ENCODE measurements at regions not wholly inside any gene's neighbourhood (a gene's known extent, or its start where the extent isn't known, plus 50 kb on each side); places are given as distances from the start of the nearest gene placed in this dataset.
"Not testable (repeated sequence)": the region's sequence is repeated elsewhere in the genome, so short reads cannot be mapped to it uniquely, and the experiment has no call there.

DNA sequence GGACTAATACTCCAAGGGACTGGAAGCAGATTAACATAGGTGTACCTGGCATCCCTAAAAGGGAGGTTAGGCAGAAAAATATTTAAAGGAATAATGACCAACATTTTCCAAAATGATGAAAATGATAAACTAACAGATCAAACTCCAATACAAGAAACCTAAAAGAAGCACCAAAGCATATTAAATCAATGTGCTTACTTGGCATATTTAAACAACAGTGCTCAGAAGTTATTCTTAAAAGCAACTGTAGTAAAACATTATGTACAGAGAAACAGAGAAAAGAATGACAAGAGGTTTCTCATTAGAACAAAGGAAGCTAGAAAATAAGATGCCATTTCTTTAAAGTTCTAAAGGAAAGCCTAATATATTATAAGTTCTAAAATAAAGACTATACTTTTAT, 947.3 kb upstream of the TMEFF2 start:
- Histone ChIP-seq H3K36me3 (ENCODE audit: insufficient read depth, low read length) (no peaks in the 10 kb centered on the region), H3K27ac (ENCODE audit: low read depth, low read length, poor library complexity, severe bottlenecking) (no peak overlapping the region), H3K9me2 (ENCODE audit: insufficient read depth, low read length) (no peaks in the 10 kb centered on the region), H3K9me3 (ENCODE audit: low read length) (no peaks in the 10 kb centered on the region), H3K4me3 (ENCODE audit: low read depth, low read length, poor library complexity, severe bottlenecking) (no peak overlapping the region), H2AFZ (ENCODE audit: low read length) (no peak overlapping the region), H3K4me1 (ENCODE audit: insufficient read depth, low read length, poor library complexity, severe bottlenecking) (no peaks in the 10 kb centered on the region), H3K79me2 (ENCODE audit: insufficient read depth, low read depth, low read length) (no peaks in the 10 kb centered on the region), H3K4me2 (ENCODE audit: low read length) (no peak overlapping the region), H4K20me1 (ENCODE audit: insufficient read depth, low read length) (no peaks in the 10 kb centered on the region)
- POLR2A ChIA-PET = no interaction called here
- CTCF ChIA-PET (ENCODE audit: unreplicated experiment) = no interaction called here
- no peak for DNase-seq (ENCODE audit: low spot score)
- no TSS peak for BruUV-seq (replicated peaks)
- intact Hi-C loops (cut with micrococcal nuclease; ENCODE audit: unreplicated experiment) = no loop called here
- TF ChIP-seq, protein P1, sequence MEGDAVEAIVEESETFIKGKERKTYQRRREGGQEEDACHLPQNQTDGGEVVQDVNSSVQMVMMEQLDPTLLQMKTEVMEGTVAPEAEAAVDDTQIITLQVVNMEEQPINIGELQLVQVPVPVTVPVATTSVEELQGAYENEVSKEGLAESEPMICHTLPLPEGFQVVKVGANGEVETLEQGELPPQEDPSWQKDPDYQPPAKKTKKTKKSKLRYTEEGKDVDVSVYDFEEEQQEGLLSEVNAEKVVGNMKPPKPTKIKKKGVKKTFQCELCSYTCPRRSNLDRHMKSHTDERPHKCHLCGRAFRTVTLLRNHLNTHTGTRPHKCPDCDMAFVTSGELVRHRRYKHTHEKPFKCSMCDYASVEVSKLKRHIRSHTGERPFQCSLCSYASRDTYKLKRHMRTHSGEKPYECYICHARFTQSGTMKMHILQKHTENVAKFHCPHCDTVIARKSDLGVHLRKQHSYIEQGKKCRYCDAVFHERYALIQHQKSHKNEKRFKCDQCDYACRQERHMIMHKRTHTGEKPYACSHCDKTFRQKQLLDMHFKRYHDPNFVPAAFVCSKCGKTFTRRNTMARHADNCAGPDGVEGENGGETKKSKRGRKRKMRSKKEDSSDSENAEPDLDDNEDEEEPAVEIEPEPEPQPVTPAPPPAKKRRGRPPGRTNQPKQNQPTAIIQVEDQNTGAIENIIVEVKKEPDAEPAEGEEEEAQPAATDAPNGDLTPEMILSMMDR (conservative IDR thresholded peaks at IDR 0.05; ENCODE audit: low read length) = no peak
- no peak for TF ChIP-seq EZH2phosphoT487 (IDR thresholded peaks at IDR 0.05; ENCODE audit: borderline replicate concordance, low read depth, low read length)

DNA sequence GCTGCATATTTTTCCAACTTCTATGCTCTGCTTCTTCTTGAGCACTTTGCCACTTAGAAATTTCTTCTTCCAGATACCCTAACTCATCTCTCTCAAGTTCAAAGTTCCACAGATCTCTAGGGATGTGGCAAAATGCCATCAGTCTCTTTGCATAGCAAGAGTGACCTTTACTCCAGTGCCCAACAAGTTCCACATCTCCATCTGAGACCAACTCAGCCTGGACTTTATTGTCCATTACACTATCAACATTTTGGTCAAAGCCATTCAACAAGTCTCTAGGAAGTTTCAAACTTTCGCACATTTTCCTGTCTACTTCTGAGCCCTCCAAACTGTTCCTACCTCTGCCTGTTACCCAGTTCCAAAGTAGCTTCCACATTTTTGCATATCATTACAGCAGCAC, 946.2 kb upstream of the TMEFF2 start:
- H3K79me2 ChIP-seq (ENCODE audit: insufficient read depth, low read depth, low read length); CTCF ChIA-PET (ENCODE audit: unreplicated experiment); H3K4me2 ChIP-seq (ENCODE audit: low read length); H3K4me1 ChIP-seq (ENCODE audit: insufficient read depth, low read length, poor library complexity, severe bottlenecking); BruUV-seq (replicated peaks); H2AFZ ChIP-seq (ENCODE audit: low read length); H3K27ac ChIP-seq (ENCODE audit: low read depth, low read length, poor library complexity, severe bottlenecking); H3K4me3 ChIP-seq (ENCODE audit: low read depth, low read length, poor library complexity, severe bottlenecking); H3K9me3 ChIP-seq (ENCODE audit: low read length); POLR2A ChIA-PET; H4K20me1 ChIP-seq (ENCODE audit: insufficient read depth, low read length); intact Hi-C loops (cut with micrococcal nuclease; ENCODE audit: unreplicated experiment); DNase-seq (ENCODE audit: low spot score); H3K9me2 ChIP-seq (ENCODE audit: insufficient read depth, low read length); H3K36me3 ChIP-seq (ENCODE audit: insufficient read depth, low read length): not testable (repeated sequence)

DNA sequence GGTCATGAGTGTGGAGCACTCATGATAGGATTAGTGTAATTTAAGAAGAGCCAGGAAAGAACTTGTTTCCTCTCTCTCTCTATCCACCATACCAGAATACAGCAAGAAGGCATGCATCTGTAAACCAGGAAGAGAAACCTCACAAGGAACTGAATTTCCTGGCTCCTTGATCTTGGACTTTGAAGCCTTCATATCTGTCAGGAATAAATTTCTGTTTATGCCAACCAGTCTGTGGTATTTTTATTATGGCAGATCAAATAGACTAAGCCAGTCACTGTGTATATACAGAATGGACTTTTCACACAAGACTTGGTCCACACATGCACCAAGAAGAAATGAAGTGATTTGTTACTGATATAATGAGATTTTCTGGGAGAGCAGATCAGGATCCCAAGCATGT, 930.1 kb upstream of the TMEFF2 start:
- no peak for TF ChIP-seq EZH2phosphoT487 (IDR thresholded peaks at IDR 0.05; ENCODE audit: borderline replicate concordance, low read depth, low read length)
- TF ChIP-seq, protein P1 (conservative IDR thresholded peaks at IDR 0.05; ENCODE audit: low read length) = no peak
- ChIA-PET POLR2A (no interaction called here), CTCF (ENCODE audit: unreplicated experiment) (no interaction called here)
- intact Hi-C loops (cut with micrococcal nuclease; ENCODE audit: unreplicated experiment) = no loop called here
- Histone ChIP-seq H3K9me3 (ENCODE audit: low read length) (no peaks in the 10 kb centered on the region), H4K20me1 (ENCODE audit: insufficient read depth, low read length) (no peaks in the 10 kb centered on the region), H3K4me1 (ENCODE audit: insufficient read depth, low read length, poor library complexity, severe bottlenecking) (no peaks in the 10 kb centered on the region), H3K4me2 (ENCODE audit: low read length) (no peak overlapping the region), H3K9me2 (ENCODE audit: insufficient read depth, low read length) (no peaks in the 10 kb centered on the region), H2AFZ (ENCODE audit: low read length) (no peak overlapping the region), H3K79me2 (ENCODE audit: insufficient read depth, low read depth, low read length) (no peaks in the 10 kb centered on the region), H3K4me3 (ENCODE audit: low read depth, low read length, poor library complexity, severe bottlenecking) (no peak overlapping the region), H3K27ac (ENCODE audit: low read depth, low read length, poor library complexity, severe bottlenecking) (no peak overlapping the region), H3K36me3 (ENCODE audit: insufficient read depth, low read length) (no peaks in the 10 kb centered on the region)
- DNase-seq (ENCODE audit: low spot score) = no peak
- BruUV-seq (replicated peaks) = no TSS peak
